Suprapubic skin (tissue), 3 donors: ENCODE measurements at regions not wholly inside any gene's neighbourhood (a gene's known extent, or its start where the extent isn't known, plus 50 kb on each side); places are given as distances from the start of the nearest gene placed in this dataset.

Experiments used
- CTCF ChIP-seq, 2 donors: fragments of 200-600 bp in 1 of 2; fragments of 450-650 bp in 1 of 2; sonication (generic) in 1 of 2; IDR thresholded peaks; one replicate each; pipeline ENCODE4 v1.5.1; 2016 to 2019; ENCODE audit warnings: antibody characterized with exemption in 2 of 2, mild to moderate bottlenecking in 1 of 2, moderate library complexity in 1 of 2
- POLR2A ChIP-seq, 2 donors: fragments of 450-650 bp; IDR thresholded peaks; one replicate each; pipeline ENCODE4 v1.6.1; 2017; ENCODE audit warnings: antibody characterized with exemption in 2 of 2, mild to moderate bottlenecking in 2 of 2, moderate library complexity in 2 of 2

- TF ChIP-seq CTCF (IDR thresholded peaks at IDR 0.05) (no peak), POLR2A (IDR thresholded peaks at IDR 0.05) (no peak)
Measured at GRCh38 chr2:4130651-4131050, 427.3 kb downstream of the DCDC2C start.
